ENCODE measurements at regions not wholly inside any gene's neighbourhood (a gene's known extent, or its start where the extent isn't known, plus 50 kb on each side); places are given as distances from the start of the nearest gene placed in this dataset.

DNA sequence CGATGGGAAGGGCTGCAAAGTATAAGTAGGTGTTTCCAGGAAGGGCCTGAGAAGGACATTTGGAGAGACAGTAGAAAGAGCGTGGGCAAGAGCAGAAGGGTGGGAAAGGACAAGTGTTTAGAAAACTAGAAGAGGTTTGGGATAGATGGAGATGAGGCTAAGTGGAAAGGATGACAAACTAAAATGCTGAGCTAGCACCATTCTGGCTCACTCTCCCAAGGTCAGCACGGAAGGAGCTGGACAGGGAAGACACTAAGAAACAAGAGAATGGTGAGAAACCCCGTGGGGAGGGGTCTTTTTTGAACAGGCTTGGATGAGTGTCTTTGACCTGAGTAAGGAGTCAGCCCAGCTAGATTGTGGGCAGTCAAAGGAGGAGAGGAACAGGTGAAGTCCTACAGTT, 286.0 kb downstream of the CDK5RAP2 start:
- TF ChIP-seq, protein P1, sequence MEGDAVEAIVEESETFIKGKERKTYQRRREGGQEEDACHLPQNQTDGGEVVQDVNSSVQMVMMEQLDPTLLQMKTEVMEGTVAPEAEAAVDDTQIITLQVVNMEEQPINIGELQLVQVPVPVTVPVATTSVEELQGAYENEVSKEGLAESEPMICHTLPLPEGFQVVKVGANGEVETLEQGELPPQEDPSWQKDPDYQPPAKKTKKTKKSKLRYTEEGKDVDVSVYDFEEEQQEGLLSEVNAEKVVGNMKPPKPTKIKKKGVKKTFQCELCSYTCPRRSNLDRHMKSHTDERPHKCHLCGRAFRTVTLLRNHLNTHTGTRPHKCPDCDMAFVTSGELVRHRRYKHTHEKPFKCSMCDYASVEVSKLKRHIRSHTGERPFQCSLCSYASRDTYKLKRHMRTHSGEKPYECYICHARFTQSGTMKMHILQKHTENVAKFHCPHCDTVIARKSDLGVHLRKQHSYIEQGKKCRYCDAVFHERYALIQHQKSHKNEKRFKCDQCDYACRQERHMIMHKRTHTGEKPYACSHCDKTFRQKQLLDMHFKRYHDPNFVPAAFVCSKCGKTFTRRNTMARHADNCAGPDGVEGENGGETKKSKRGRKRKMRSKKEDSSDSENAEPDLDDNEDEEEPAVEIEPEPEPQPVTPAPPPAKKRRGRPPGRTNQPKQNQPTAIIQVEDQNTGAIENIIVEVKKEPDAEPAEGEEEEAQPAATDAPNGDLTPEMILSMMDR (IDR thresholded peaks at IDR 0.05) = no peak
- no peak for TF ChIP-seq EZH2 (IDR thresholded peaks at IDR 0.05; ENCODE audit: borderline replicate concordance, insufficient read depth, low read depth, low read length, poor library complexity, severe bottlenecking)
